NB4 (cell line): ENCODE measurements at regions not wholly inside any gene's neighbourhood (a gene's known extent, or its start where the extent isn't known, plus 50 kb on each side); places are given as distances from the start of the nearest gene placed in this dataset.

Experiments used
- CTCF ChIP-seq: IDR thresholded peaks from one replicate; pipeline ENCODE4 v1.5.1; 2012; ENCODE audit warnings: low read depth, low read length
- MAX ChIP-seq: IDR thresholded peaks from 2 replicates; pipeline ENCODE4 v1.6.1; 2011; ENCODE audit warnings: low read depth, low read length
- POLR2A ChIP-seq: IDR thresholded peaks from 2 replicates; pipeline ENCODE4 v1.6.1; 2011; ENCODE audit warnings: mild to moderate bottlenecking; ENCODE audit not compliant: insufficient read length; ENCODE audit errors: extremely low read depth

GRCh38 chr5:39544941-39545340 is 120.2 kb upstream of the DAB2 start:
- TF ChIP-seq CTCF = no peak
- TF ChIP-seq POLR2A = no peak
- TF ChIP-seq MAX = no peak
